K562 (cell line): ENCODE measurements at regions not wholly inside any gene's neighbourhood (a gene's known extent, or its start where the extent isn't known, plus 50 kb on each side); places are given as distances from the start of the nearest gene placed in this dataset.
A peak's percentile ranks its signal among the peaks of the same experiment; 100 is the strongest.

Source experiments
- CSDE1 ChIP-seq, 2 experiments: fragments of 450-650 bp; IDR thresholded peaks; 2 replicates each; pipeline ENCODE4 v1.6.1; 2016; ENCODE audit warnings: mild to moderate bottlenecking in 1 of 2
- ELF1 ChIP-seq: fragments of 200-800 bp; sonication (Bioruptor generic); IDR thresholded peaks from 2 replicates; pipeline ENCODE4 v1.6.1; 2016; ENCODE audit warnings: missing genetic modification characterization, missing compliant biosample characterization
- ELK1 ChIP-seq: sonication (generic); formaldehyde crosslinking; IDR thresholded peaks from 2 replicates; pipeline ENCODE4 v1.8.1; 2022; ENCODE audit warnings: missing genetic modification reagents
- FOXK1 ChIP-seq: sonication (generic); formaldehyde crosslinking; IDR thresholded peaks from 2 replicates; pipeline ENCODE4 v1.8.0; 2022; ENCODE audit warnings: missing genetic modification reagents, mild to moderate bottlenecking, borderline replicate concordance
- GATA2 ChIP-seq: sonication (generic); formaldehyde crosslinking; IDR thresholded peaks from 2 replicates; pipeline ENCODE4 v1.4.0; 2020; ENCODE audit warnings: mild to moderate bottlenecking, missing genetic modification reagents
- HEY1 ChIP-seq: fragments of 250-450 bp; sonication (Bioruptor Pico); IDR thresholded peaks from 2 replicates; pipeline ENCODE4 v1.5.0; 2020; ENCODE audit warnings: mild to moderate bottlenecking, moderate library complexity, borderline replicate concordance
- HMG20B ChIP-seq: fragments of 250-450 bp; sonication (Bioruptor Pico); IDR thresholded peaks from 2 replicates; pipeline ENCODE4 v1.5.0; 2021; ENCODE audit warnings: mild to moderate bottlenecking
- HOMEZ ChIP-seq: fragments of 250-450 bp; sonication (Bioruptor Pico); IDR thresholded peaks from 2 replicates; pipeline ENCODE4 v1.4.0; 2020; ENCODE audit warnings: mild to moderate bottlenecking, moderate library complexity
- MAFG ChIP-seq: fragments of 450-650 bp; conservative IDR thresholded peaks from 2 replicates; pipeline ENCODE4 v1.6.1; 2016; ENCODE audit warnings: missing genetic modification characterization, missing compliant biosample characterization
- MLLT1 ChIP-seq, 2 experiments: fragments of 450-650 bp; IDR thresholded peaks; 2 replicates each; pipeline ENCODE4 v1.6.1; 2016
- NFYB ChIP-seq: IDR thresholded peaks from 2 replicates; pipeline ENCODE4 v1.6.1; 2011; ENCODE audit warnings: mild to moderate bottlenecking, moderate library complexity; ENCODE audit not compliant: insufficient read length; ENCODE audit errors: extremely low read depth
- OTX1 ChIP-seq: fragments of 450-650 bp; formaldehyde crosslinking; IDR thresholded peaks from 2 replicates; pipeline ENCODE4 v1.4.0; 2022; ENCODE audit warnings: mild to moderate bottlenecking
- POLR2AphosphoS2 ChIP-seq: IDR thresholded peaks from 2 replicates; pipeline ENCODE4 v1.6.1; 2012; ENCODE audit warnings: low read length, improper control_type of control experiment
- PRMT5 ChIP-seq: sonication (generic); formaldehyde crosslinking; IDR thresholded peaks from 2 replicates; pipeline ENCODE4 v1.5.0; 2020; ENCODE audit warnings: missing genetic modification reagents
- RAD51 ChIP-seq: fragments of 450-650 bp; IDR thresholded peaks from 2 replicates; pipeline ENCODE4 v1.7.1; 2016; ENCODE audit warnings: low read depth, mild to moderate bottlenecking, borderline replicate concordance
- SUPT5H ChIP-seq: fragments of 450-650 bp; IDR thresholded peaks from 2 replicates; pipeline ENCODE4 v1.6.1; 2016
- TBP ChIP-seq: optimal IDR thresholded peaks from 2 replicates; pipeline ENCODE3; 2011; ENCODE audit warnings: low read depth, low read length, improper control_type of control experiment
- XRCC3 ChIP-seq: fragments of 450-650 bp; IDR thresholded peaks from 2 replicates; pipeline ENCODE4 v1.6.1; 2017; ENCODE audit warnings: mild to moderate bottlenecking, moderate library complexity
- ZNF134 ChIP-seq: fragments of 250-450 bp; sonication (Bioruptor Pico); conservative IDR thresholded peaks from 2 replicates; pipeline ENCODE4 v1.4.0; 2020
- ZNF146 ChIP-seq: IDR thresholded peaks from one replicate; pipeline ENCODE4 v1.6.1; 2018; ENCODE audit warnings: missing compliant biosample characterization; ENCODE audit not compliant: unreplicated experiment
- ZNF511 ChIP-seq: sonication (generic); formaldehyde crosslinking; IDR thresholded peaks from 2 replicates; pipeline ENCODE4 v1.8.0; 2022; ENCODE audit warnings: mild to moderate bottlenecking, missing genetic modification reagents
- ZNF75A ChIP-seq: fragments of 450-650 bp; formaldehyde crosslinking; IDR thresholded peaks from 2 replicates; pipeline ENCODE4 v1.4.0; 2020; ENCODE audit warnings: mild to moderate bottlenecking
- ZSCAN32 ChIP-seq: fragments of 450-650 bp; formaldehyde crosslinking; IDR thresholded peaks from 2 replicates; pipeline ENCODE4 v1.4.0; 2020; ENCODE audit warnings: mild to moderate bottlenecking, moderate library complexity
- TF ChIP-seq, protein P1 (sequence below): fragments of 450-650 bp; IDR thresholded peaks from 2 replicates; pipeline ENCODE4 v1.6.1; 2016; ENCODE audit warnings: antibody characterized with exemption
- TF ChIP-seq, protein P2 (sequence below): fragments of 450-650 bp; IDR thresholded peaks from 2 replicates; pipeline ENCODE4 v1.6.1; 2016; ENCODE audit warnings: borderline replicate concordance

DNA sequence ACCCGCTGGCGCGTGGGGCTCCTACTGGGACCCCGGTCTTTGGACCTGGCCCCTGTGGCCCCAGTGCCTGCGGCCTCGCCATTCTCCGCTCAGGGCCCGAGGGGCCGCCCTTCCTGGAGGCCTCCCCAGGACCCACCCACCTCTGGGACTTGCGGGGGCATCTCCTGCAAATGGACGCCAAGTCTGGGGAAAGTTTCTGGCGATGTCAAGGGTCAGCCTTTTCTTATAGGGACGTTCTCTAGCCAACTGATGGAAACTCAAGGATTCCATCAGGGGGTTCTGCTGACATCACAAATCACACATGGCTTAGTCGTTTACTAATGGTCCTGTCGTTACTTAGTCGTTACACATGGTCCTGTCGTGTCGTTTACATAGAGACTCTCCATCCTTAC is 57.7 kb upstream of the RHOBTB1 start (continued):
- no peak for TF ChIP-seq TBP
- TF ChIP-seq FOXK1 (CRISPR knock-in tag), result no peak
- TF ChIP-seq NFYB, result no peak
- TF ChIP-seq MAFG, result peak; percentile 59
- no peak for TF ChIP-seq ZNF75A (CRISPR knock-in tag)
- no peak for TF ChIP-seq XRCC3
- no peak for TF ChIP-seq ZNF146
- TF ChIP-seq POLR2AphosphoS2, result no peak
- TF ChIP-seq OTX1 (CRISPR knock-in tag), result no peak
- TF ChIP-seq, protein P1, sequence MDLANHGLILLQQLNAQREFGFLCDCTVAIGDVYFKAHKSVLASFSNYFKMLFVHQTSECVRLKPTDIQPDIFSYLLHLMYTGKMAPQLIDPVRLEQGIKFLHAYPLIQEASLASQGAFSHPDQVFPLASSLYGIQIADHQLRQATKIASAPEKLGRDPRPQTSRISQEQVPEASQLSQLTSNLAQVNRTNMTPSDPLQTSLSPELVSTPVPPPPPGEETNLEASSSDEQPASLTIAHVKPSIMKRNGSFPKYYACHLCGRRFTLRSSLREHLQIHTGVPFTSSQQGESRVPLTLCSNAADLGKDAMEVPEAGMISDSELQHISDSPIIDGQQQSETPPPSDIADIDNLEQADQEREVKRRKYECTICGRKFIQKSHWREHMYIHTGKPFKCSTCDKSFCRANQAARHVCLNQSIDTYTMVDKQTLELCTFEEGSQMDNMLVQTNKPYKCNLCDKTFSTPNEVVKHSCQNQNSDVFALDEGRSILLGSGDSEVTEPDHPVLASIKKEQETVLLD, result no peak
- TF ChIP-seq RAD51, result no peak
- no peak for TF ChIP-seq ELF1 (tag)
- no peak for TF ChIP-seq GATA2
- TF ChIP-seq ZNF134 (CRISPR knock-in tag), result no peak
- TF ChIP-seq ZNF511, result no peak
- no peak for TF ChIP-seq MLLT1 (IDR thresholded peaks at IDR 0.05)
- TF ChIP-seq HOMEZ (CRISPR knock-in tag), result no peak
- no peak for TF ChIP-seq ZSCAN32 (CRISPR knock-in tag)
- no peak for TF ChIP-seq CSDE1 (IDR thresholded peaks at IDR 0.05)
- no peak for TF ChIP-seq SUPT5H
- TF ChIP-seq HMG20B (CRISPR knock-in tag), result no peak
- TF ChIP-seq PRMT5, result no peak
- TF ChIP-seq, protein P2, sequence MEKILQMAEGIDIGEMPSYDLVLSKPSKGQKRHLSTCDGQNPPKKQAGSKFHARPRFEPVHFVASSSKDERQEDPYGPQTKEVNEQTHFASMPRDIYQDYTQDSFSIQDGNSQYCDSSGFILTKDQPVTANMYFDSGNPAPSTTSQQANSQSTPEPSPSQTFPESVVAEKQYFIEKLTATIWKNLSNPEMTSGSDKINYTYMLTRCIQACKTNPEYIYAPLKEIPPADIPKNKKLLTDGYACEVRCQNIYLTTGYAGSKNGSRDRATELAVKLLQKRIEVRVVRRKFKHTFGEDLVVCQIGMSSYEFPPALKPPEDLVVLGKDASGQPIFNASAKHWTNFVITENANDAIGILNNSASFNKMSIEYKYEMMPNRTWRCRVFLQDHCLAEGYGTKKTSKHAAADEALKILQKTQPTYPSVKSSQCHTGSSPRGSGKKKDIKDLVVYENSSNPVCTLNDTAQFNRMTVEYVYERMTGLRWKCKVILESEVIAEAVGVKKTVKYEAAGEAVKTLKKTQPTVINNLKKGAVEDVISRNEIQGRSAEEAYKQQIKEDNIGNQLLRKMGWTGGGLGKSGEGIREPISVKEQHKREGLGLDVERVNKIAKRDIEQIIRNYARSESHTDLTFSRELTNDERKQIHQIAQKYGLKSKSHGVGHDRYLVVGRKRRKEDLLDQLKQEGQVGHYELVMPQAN, result no peak
- no peak for TF ChIP-seq HEY1 (CRISPR knock-in tag)
- TF ChIP-seq ELK1 (CRISPR knock-in tag), result no peak
